Mesothelial cell of epicardium (in vitro differentiated cells): ENCODE measurements at regions not wholly inside any gene's neighbourhood (a gene's known extent, or its start where the extent isn't known, plus 50 kb on each side); places are given as distances from the start of the nearest gene placed in this dataset.

ENCODE experiments used
- DNase-seq, 2 experiments: peaks; one replicate each; pipeline ENCODE4 v3.0.0; 2021; ENCODE audit warnings: low spot score in 2 of 2; ENCODE audit not compliant: unreplicated experiment in 2 of 2
- H3K27ac Mint-ChIP-seq: 2 replicates; pipeline ENCODE4 v1.8.0; 2021; ENCODE audit warnings: mixed read lengths
- H3K27me3 Mint-ChIP-seq: 2 replicates; pipeline ENCODE4 v1.8.0; 2021; ENCODE audit warnings: low read depth, mixed read lengths
- H3K36me3 Mint-ChIP-seq: 2 replicates; pipeline ENCODE4 v1.8.0; 2021; ENCODE audit warnings: mixed read lengths
- H3K4me1 Mint-ChIP-seq: 2 replicates; pipeline ENCODE4 v1.8.0; 2021; ENCODE audit warnings: mixed read lengths
- H3K4me3 Mint-ChIP-seq: 2 replicates; pipeline ENCODE4 v1.8.0; 2021; ENCODE audit warnings: mild to moderate bottlenecking, moderate library complexity, mixed read lengths
- H3K9me3 Mint-ChIP-seq: 2 replicates; pipeline ENCODE4 v1.8.0; 2021; ENCODE audit warnings: mixed read lengths
- CTCF ChIP-seq: fragments of 200-600 bp; sonication (generic); IDR thresholded peaks from one replicate; pipeline ENCODE4 v1.5.0; 2021; ENCODE audit warnings: antibody characterized with exemption; ENCODE audit not compliant: unreplicated experiment

GRCh38 chr2:22947741-22948140, 437.2 kb upstream of the KLHL29 start:
- no peak for DNase-seq
- Mint-ChIP-seq H3K9me3 (no peaks in the 10 kb centered on the region), H3K4me1 (no peaks in the 10 kb centered on the region), H3K4me3 (no peak overlapping the region), H3K36me3 (no peaks in the 10 kb centered on the region), H3K27me3 (no peaks in the 10 kb centered on the region), H3K27ac (no peak overlapping the region)
- no peak for TF ChIP-seq CTCF

- no peak for DNase-seq
- Mint-ChIP-seq H3K27ac (no peak overlapping the region), H3K27me3 (no peaks in the 10 kb centered on the region), H3K36me3 (no peaks in the 10 kb centered on the region), H3K4me1 (no peaks in the 10 kb centered on the region), H3K9me3 (no peaks in the 10 kb centered on the region), H3K4me3 (no peak overlapping the region)
- no peak for TF ChIP-seq CTCF
These were observed 434.5 kb upstream of the KLHL29 start for GRCh38 chr2:22950431-22950830.

GRCh38 chr2:22952656-22953225, 432.2 kb upstream of the KLHL29 start:
- no peak for TF ChIP-seq CTCF
- DNase-seq: no peak
- Mint-ChIP-seq H3K27me3 (no peaks in the 10 kb centered on the region), H3K4me1 (no peaks in the 10 kb centered on the region), H3K9me3 (no peaks in the 10 kb centered on the region), H3K27ac (no peak overlapping the region), H3K4me3 (no peak overlapping the region), H3K36me3 (no peaks in the 10 kb centered on the region)

- H3K27me3 Mint-ChIP-seq: peaks cover 7% of the 10 kb centered on the region
- H3K27ac Mint-ChIP-seq: no peak overlapping the region
These were observed 427.5 kb upstream of the KLHL29 start for GRCh38 chr2:22957446-22957845.

GRCh38 chr2:22958308-22958707, 426.7 kb upstream of the KLHL29 start:
- H3K4me1 Mint-ChIP-seq: no peaks in the 10 kb centered on the region
- no peak for TF ChIP-seq CTCF
- no peaks in the 10 kb centered on the region for H3K36me3 Mint-ChIP-seq

More at GRCh38 chr2:22957446-22957845, 427.5 kb upstream of the KLHL29 start:
- DNase-seq: no peak
- H3K9me3 Mint-ChIP-seq: no peaks in the 10 kb centered on the region
- TF ChIP-seq CTCF: no peak
- no peaks in the 10 kb centered on the region for H3K4me1 Mint-ChIP-seq
- H3K4me3 Mint-ChIP-seq: no peak overlapping the region
- no peaks in the 10 kb centered on the region for H3K36me3 Mint-ChIP-seq

GRCh38 chr2:22967756-22968155, 417.2 kb upstream of the KLHL29 start:
- no peak for TF ChIP-seq CTCF
- Mint-ChIP-seq H3K4me3 (no peak overlapping the region), H3K27ac (no peak overlapping the region), H3K9me3 (peaks cover 10% of the 10 kb centered on the region), H3K4me1 (no peaks in the 10 kb centered on the region), H3K36me3 (no peaks in the 10 kb centered on the region), H3K27me3 (peaks cover 17% of the 10 kb centered on the region)
- DNase-seq: no peak

More at GRCh38 chr2:22958308-22958707, 426.7 kb upstream of the KLHL29 start:
- Mint-ChIP-seq H3K27ac (no peak overlapping the region), H3K4me3 (no peak overlapping the region), H3K27me3 (peaks cover 7% of the 10 kb centered on the region), H3K9me3 (no peaks in the 10 kb centered on the region)
- no peak for DNase-seq
